COLO668 (cell line): ENCODE measurements at regions not wholly inside any gene's neighbourhood (a gene's known extent, or its start where the extent isn't known, plus 50 kb on each side); places are given as distances from the start of the nearest gene placed in this dataset.

Source experiments
- DNase-seq: peaks from one replicate; lab custom pipeline; 2025; ENCODE audit not compliant: unreplicated experiment; lab: John Stamatoyannopoulos, UW

DNA sequence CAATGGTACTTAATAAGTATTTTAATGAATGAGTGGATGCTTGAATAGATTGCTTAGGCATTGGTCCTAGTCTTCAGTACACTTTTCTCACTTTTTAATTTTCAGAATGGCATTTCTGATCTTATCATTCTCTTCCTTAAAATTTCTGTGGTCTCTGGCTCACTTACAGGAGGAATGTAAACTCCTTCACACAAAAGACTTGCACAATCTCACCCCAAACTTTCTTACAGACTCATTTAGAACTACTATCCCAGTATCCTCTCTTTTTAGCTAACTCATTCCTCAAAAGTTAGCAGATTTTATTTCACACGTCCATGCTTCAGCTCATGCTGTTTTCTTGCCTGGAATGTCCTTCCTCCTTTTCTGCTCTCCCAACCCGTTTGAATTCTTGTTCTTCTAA, 350.1 kb downstream of the GRXCR1 start:
- DNase-seq = no peak

DNA sequence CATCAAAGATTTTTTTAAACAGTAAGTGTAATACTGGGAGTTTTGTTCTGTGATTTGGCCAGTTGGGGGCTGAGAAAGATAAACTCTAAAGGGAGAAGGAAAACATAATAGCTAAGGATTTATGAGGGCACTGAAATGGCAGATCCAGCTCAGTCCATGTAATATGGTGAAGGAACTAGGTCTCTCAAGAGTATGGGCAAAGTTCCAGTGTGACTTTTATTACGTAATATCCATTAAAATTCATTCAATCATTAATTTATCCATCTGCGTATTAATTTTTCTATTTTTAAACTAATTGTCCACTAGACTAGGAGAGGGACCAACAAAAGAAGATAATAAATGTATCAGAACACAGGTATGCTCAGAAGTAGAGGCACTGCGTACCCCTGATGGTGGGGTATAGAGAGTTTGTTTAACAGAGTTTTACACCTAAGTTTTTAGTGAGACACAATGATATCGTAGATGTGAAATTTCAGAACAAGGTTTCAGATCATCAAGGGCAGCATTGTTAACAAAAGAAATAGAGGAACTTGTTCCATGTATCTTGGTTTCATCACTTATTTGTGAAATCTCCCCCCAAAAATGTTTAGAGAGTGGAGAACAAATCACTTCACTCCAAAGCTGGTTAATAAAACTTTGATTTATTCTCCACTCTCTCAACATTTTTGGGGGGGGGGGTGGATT, 351.1 kb downstream of the GRXCR1 start:
- no peak for DNase-seq

GRCh38 chr4:43244688-43245382, 352.3 kb downstream of the GRXCR1 start:
- no peak for DNase-seq

DNA sequence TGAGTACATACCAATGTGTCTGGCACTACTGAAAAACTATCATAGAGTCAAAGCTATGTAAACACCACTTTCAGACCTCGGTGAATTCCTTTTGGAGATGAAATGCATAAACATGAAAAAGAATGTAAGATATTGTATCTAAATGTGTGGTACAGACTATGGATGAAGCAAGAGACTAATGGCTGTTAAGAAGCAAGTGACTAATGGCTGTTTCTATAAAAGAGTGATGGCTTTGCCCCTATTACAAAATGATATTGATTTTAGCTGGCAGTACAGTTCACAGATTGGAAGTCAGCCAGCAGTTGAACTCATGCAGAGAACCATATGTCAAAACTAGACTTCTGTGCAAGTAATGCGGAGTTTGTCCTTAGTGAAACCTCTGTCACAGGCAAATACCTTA, 359.3 kb downstream of the GRXCR1 start:
- DNase-seq = no peak

- no peak for DNase-seq
Measured at GRCh38 chr4:43253541-43253940, 361.0 kb downstream of the GRXCR1 start.

GRCh38 chr4:43264730-43265129, 372.2 kb downstream of the GRXCR1 start:
- no peak for DNase-seq

DNA sequence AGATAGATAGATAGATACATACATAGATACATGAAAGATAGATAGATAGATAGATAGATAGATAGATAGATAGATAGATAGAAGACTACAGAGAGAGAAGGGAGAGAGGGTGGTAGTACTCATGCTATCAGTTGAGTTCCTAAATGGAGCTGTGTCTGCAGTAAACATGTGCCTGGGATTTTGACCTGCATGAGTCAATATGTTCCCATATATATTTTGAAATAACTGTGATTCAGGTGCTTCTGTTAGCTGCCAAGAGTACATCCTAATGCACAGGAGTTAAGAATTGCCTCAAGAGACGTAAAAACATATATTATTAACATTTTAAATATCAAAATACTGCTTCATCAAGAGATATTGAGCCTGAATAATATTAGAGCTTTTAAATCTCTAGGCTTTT, 379.4 kb downstream of the GRXCR1 start:
- DNase-seq = no peak

GRCh38 chr4:43274376-43274775, 381.9 kb downstream of the GRXCR1 start:
- DNase-seq = no peak

DNA sequence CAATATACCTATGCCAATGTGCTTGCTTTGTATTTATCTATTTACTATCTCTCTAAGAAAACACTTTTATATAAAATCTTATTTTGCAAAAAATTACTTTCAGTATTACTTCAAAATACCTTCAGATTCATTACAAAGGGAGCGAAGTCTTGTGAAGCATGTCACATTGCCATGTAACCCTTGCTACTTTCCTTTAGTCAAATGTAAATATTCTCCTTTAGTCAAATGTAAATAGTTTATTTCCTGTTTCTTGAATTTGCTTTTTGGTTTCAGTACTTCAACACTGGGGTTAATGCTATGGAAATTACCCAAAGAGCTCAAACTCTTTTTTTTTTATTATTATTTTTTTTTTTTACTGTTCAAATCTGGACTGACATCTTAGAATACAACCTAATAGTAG, 383.3 kb downstream of the GRXCR1 start:
- DNase-seq = no peak

- no peak for DNase-seq
Measured at GRCh38 chr4:43276321-43276720, 383.8 kb downstream of the GRXCR1 start.

DNA sequence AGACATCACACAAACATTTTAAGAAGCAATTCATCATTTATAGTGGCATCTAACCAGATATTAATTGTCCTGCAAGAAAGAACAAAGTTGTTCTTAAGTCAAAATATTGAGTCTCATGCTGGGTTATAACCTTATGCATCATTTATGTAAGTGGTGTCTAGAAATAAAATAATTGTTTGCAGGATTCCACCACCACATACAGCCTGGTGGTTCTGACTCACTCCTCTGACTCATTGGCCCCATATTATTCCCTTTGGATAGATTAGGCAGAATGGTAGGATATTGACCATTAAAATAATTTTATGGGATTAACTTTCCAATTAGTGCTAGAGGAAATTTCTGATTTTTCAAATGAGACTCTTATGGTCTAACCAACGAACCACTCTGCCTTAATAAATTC, 384.5 kb downstream of the GRXCR1 start:
- no peak for DNase-seq

DNA sequence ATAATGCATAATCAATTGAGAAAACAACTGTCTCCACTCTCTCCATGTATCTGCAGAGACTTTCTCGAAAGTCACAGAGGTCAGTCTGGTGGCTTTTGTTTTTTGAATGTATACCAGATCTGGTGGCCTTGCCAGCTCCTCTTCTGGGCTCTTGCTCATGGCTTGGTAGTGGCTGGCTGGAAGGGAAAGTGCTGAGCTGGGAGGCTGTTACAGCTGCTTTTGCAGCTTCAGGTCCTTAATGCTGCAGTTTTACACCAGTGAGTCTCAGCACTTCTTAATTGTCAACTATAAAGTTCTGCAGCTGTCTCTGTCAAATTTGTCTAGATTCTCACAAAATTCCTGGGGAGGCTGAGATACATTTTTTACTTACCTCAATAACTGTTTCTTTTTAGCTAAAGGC, 390.0 kb downstream of the GRXCR1 start:
- DNase-seq = no peak

- no peak for DNase-seq
Measured at GRCh38 chr4:43286137-43286536, 393.6 kb downstream of the GRXCR1 start.

DNA sequence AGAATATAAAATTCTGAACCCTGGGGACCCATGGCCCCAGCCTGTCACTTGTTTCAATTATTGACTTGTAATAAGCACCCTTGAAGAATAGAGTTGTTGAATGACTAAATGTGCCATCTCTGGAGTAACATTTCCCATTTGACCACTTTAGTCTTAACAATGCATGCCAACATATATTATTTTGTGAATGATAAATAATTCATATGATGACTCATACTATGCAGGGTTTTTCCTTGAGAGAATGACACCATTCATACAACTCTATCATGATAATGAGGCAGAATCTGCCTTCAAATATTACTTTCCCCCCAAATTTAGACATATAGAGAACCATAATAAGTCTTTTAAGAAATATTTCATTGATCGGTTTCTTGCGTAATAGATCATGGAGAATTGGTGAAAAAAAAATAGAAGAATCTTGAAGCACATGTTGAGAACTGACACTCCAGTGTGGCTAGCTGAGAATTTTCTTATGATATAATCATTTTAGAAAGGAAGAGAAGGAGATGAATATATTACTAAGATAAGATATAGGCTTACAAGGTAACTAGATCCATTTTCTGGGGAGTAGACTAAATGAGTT, 404.5 kb downstream of the GRXCR1 start:
- no peak for DNase-seq

DNA sequence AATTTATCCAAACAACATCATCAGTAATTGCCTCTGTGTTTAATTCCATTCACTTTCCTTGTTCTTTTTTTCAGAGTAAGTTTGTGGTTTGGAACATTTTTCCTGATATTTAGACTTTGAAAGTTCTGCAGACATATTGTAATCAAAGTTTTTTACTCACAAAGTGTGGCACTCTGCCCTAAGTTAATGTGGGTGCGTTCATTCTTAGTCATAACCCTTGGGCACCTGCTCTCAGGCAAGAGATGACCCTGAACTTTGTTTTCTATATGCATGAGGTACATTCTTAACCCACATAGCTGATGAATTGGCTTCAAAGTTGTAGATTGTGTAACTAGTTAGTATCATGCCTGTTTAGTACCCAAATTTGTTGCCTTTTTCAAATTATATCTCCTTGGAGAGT, 424.3 kb downstream of the GRXCR1 start:
- DNase-seq = no peak

DNA sequence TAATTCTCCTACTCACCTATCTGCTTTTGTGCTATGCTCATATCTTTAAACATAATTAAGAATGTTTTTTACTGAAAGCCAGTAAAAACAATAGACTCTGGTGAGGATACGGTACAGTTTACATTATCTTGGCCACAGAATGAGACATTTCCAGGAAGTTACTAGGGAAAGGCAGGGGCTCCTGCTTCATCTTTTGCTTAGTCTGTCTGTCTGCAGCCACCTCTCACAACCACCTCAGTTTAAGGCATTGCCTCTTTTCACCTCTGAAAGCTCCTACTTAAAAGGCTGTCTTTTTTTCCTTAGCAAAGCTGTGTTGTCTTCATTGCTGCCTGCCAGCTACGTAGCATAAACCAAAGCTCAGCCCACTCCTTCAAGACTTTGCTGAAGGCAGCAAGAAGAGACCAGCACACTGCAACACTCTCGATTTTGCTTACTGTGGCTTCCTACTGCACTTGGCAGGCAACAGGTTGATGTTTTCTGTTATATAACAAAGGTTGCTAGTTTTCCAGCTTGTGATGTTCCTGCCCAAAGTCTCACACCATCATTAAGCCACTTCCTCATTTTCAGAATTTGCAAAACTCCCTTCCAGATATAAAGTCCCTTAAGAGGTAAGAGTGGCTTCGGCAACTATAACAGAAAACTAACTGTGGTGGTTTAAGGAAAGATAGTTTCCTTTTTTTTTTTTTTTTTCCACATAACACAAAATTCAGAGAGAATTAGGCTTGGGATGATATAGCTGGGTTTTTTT, 432.9 kb downstream of the GRXCR1 start:
- no peak for DNase-seq

- no peak for DNase-seq
Measured at GRCh38 chr4:43330288-43330687, 437.8 kb downstream of the GRXCR1 start.

GRCh38 chr4:43331226-43332051, 438.9 kb downstream of the GRXCR1 start:
- no peak for DNase-seq

DNA sequence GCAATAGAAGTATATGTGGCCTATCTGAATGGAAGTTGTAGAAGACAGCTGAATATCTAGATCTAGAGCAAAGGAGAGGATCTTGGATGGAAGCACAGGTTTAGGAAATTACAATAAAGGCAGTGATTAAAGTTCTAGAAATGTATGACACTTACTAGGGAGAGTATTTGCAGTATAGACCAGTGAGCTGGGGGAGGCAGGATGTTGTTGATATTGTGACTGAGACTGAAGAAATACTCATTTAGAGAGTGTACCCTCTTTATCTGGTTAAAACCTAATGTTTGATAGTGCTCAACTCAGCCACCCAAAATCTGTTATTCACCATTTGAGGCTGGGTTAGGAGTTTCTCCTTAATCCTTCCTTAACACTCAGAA, 439.5 kb downstream of the GRXCR1 start:
- DNase-seq = no peak

DNA sequence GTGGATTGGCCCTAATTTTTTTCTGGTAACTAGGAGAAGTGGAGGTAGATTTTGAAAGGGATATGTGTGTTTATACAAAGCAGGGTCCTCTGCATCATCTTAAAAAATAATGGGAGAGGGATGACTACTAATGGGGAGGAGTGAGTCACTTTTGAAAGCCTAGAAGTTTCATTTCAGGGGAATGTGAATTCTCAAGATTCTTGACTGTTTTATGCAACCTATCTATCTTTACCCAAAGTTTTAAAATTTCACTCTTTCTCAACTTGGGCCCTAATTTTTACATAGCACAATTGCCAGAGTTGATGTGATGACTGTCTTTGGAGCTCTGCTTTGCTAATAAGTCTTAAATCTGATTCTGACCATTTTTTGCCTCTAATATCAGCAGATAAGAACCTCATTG, 445.2 kb downstream of the GRXCR1 start:
- DNase-seq = no peak

DNA sequence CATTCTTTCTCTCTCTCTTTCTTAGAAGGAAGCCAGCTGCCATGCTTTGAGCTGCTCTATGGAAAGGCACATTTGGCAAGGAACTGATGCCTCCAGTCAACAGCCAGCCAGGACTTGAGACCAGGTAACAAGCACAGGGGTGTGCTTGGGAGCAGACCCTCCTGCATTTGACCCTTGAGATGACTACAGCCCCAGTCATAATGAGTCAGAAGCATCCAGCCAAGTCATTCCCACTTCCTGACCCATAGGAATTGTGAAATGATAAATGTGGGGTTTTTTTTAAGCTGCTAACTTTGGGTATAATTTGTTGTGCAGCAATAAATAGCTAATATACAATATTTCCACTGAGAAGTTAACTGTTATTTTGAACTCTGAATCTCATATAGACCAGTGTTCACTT, 446.9 kb downstream of the GRXCR1 start:
- no peak for DNase-seq
